ENCODE measurements at regions not wholly inside any gene's neighbourhood (a gene's known extent, or its start where the extent isn't known, plus 50 kb on each side); places are given as distances from the start of the nearest gene placed in this dataset.

DNA sequence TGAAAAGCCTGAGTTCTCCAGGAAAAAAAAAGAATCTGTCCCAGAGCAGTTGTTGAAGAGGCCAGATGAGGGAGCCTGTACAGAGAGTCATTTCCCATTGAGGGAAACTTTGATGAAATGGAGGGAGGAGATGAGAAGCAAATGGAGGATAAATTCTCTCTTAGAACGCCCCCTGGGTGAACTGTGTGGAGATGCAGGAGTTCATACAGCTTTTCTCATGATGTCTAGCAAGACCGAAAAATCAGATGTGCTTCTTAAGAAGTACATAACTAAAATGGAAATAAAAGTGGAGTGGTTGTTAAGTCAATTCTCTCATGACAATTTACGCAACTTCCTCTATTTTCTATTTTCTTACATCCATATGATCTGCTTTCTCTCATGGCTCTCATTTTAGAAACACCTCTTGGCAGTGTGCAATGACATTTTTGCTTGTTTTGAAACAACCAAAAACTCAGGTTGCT, 1263.1 kb downstream of the PCDH9 start:
- TF ChIP-seq POLR2A (IDR thresholded peaks at IDR 0.05; ENCODE audit: low read depth, low read length) (no peak), RCOR1 (IDR thresholded peaks at IDR 0.05; ENCODE audit: insufficient replicate concordance, low read length) (no peak), SMC3 (IDR thresholded peaks at IDR 0.05; ENCODE audit: low read depth, low read length) (no peak), MAFK (IDR thresholded peaks at IDR 0.05; ENCODE audit: low read depth, low read length) (no peak), MXI1 (IDR thresholded peaks at IDR 0.05; ENCODE audit: borderline replicate concordance, low read depth, low read length) (no peak), FOS (IDR thresholded peaks at IDR 0.05; ENCODE audit: low read depth, low read length) (no peak), BHLHE40 (IDR thresholded peaks at IDR 0.05; ENCODE audit: low read depth, low read length) (no peak), NFE2L2 (IDR thresholded peaks at IDR 0.05; ENCODE audit: low read depth, low read length) (no peak), CHD1 (IDR thresholded peaks at IDR 0.05; ENCODE audit: low read depth, low read length) (no peak), RAD21 (IDR thresholded peaks at IDR 0.05; ENCODE audit: low read length) (peak; percentile 37; the same call in 1 of the 2 replicates)
- TF ChIP-seq, protein P1, sequence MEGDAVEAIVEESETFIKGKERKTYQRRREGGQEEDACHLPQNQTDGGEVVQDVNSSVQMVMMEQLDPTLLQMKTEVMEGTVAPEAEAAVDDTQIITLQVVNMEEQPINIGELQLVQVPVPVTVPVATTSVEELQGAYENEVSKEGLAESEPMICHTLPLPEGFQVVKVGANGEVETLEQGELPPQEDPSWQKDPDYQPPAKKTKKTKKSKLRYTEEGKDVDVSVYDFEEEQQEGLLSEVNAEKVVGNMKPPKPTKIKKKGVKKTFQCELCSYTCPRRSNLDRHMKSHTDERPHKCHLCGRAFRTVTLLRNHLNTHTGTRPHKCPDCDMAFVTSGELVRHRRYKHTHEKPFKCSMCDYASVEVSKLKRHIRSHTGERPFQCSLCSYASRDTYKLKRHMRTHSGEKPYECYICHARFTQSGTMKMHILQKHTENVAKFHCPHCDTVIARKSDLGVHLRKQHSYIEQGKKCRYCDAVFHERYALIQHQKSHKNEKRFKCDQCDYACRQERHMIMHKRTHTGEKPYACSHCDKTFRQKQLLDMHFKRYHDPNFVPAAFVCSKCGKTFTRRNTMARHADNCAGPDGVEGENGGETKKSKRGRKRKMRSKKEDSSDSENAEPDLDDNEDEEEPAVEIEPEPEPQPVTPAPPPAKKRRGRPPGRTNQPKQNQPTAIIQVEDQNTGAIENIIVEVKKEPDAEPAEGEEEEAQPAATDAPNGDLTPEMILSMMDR (conservative IDR thresholded peaks at IDR 0.05; ENCODE audit: low read depth, low read length) = peak; percentile 42
- TF ChIP-seq, protein P2, sequence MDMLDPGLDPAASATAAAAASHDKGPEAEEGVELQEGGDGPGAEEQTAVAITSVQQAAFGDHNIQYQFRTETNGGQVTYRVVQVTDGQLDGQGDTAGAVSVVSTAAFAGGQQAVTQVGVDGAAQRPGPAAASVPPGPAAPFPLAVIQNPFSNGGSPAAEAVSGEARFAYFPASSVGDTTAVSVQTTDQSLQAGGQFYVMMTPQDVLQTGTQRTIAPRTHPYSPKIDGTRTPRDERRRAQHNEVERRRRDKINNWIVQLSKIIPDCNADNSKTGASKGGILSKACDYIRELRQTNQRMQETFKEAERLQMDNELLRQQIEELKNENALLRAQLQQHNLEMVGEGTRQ (IDR thresholded peaks at IDR 0.05; ENCODE audit: low read depth, low read length) = no peak
